ENCODE measurements at regions not wholly inside any gene's neighbourhood (a gene's known extent, or its start where the extent isn't known, plus 50 kb on each side); places are given as distances from the start of the nearest gene placed in this dataset.

GRCh38 chr21:40952551-40953323, 105.8 kb upstream of the DSCAM start:
- no peak overlapping the region for H2AFZ ChIP-seq (ENCODE audit: low read length)
- H3K9me2 ChIP-seq (replicated peaks; ENCODE audit: insufficient read depth, low read length) = no peaks in the 10 kb centered on the region; the same call in 1 of the 2 replicates
- no peak overlapping the region for H3K27ac ChIP-seq (ENCODE audit: low read length)
- peaks cover 5% of the 10 kb centered on the region for H3K9me3 ChIP-seq (ENCODE audit: low read length)
- H3K4me3 ChIP-seq (ENCODE audit: low read length) = no peak overlapping the region
- no peaks in the 10 kb centered on the region for H4K20me1 ChIP-seq (ENCODE audit: insufficient read depth, low read depth, low read length)
- H3K79me2 ChIP-seq (ENCODE audit: low read length) = no peaks in the 10 kb centered on the region
- no peak for DNase-seq
- no peaks in the 10 kb centered on the region for H3K4me1 ChIP-seq (ENCODE audit: low read length)
- H3K36me3 ChIP-seq (ENCODE audit: insufficient read depth, low read length) = no peaks in the 10 kb centered on the region
- H3K9ac ChIP-seq (ENCODE audit: low read length) = no peak overlapping the region
- H3K4me2 ChIP-seq (ENCODE audit: low read depth, low read length, poor library complexity, severe bottlenecking) = no peak overlapping the region
- no peaks in the 10 kb centered on the region for H3K27me3 ChIP-seq (ENCODE audit: low read length)

GRCh38 chr21:40964691-40965090, 117.7 kb upstream of the DSCAM start:
- no peak overlapping the region for H2AFZ ChIP-seq (ENCODE audit: low read length)
- H3K27me3 ChIP-seq (ENCODE audit: low read length) = no peaks in the 10 kb centered on the region
- H3K4me3 ChIP-seq (ENCODE audit: low read length) = no peak overlapping the region
- DNase-seq = no peak
- H3K9ac ChIP-seq (ENCODE audit: low read length) = no peak overlapping the region
- peaks cover 7% of the 10 kb centered on the region for H3K9me3 ChIP-seq (ENCODE audit: low read length)
- no peaks in the 10 kb centered on the region for H3K36me3 ChIP-seq (ENCODE audit: insufficient read depth, low read length)
- no peaks in the 10 kb centered on the region for H3K4me1 ChIP-seq (ENCODE audit: low read length)
- no peak overlapping the region for H3K27ac ChIP-seq (ENCODE audit: low read length)
- no peak overlapping the region for H3K4me2 ChIP-seq (ENCODE audit: low read depth, low read length, poor library complexity, severe bottlenecking)
- no peaks in the 10 kb centered on the region for H4K20me1 ChIP-seq (ENCODE audit: insufficient read depth, low read depth, low read length)
- H3K79me2 ChIP-seq (ENCODE audit: low read length) = no peaks in the 10 kb centered on the region
- H3K9me2 ChIP-seq (replicated peaks; ENCODE audit: insufficient read depth, low read length) = no peaks in the 10 kb centered on the region

GRCh38 chr21:40967771-40968170, 120.8 kb upstream of the DSCAM start:
- no peaks in the 10 kb centered on the region for H3K36me3 ChIP-seq (ENCODE audit: insufficient read depth, low read length)
- no peaks in the 10 kb centered on the region for H3K9me2 ChIP-seq (replicated peaks; ENCODE audit: insufficient read depth, low read length)
- no peak overlapping the region for H3K27ac ChIP-seq (ENCODE audit: low read length)
- H3K9ac ChIP-seq (ENCODE audit: low read length) = no peak overlapping the region
- no peaks in the 10 kb centered on the region for H3K79me2 ChIP-seq (ENCODE audit: low read length)
- no peaks in the 10 kb centered on the region for H4K20me1 ChIP-seq (ENCODE audit: insufficient read depth, low read depth, low read length)
- H3K4me2 ChIP-seq (ENCODE audit: low read depth, low read length, poor library complexity, severe bottlenecking) = no peak overlapping the region
- H3K4me1 ChIP-seq (ENCODE audit: low read length) = no peaks in the 10 kb centered on the region
- H3K4me3 ChIP-seq (ENCODE audit: low read length) = no peak overlapping the region
- H2AFZ ChIP-seq (ENCODE audit: low read length) = no peak overlapping the region
- no peak for DNase-seq
- peaks cover 15% of the 10 kb centered on the region for H3K9me3 ChIP-seq (ENCODE audit: low read length)
- H3K27me3 ChIP-seq (ENCODE audit: low read length) = no peaks in the 10 kb centered on the region

- no peaks in the 10 kb centered on the region for H3K4me1 ChIP-seq (ENCODE audit: low read length)
- peaks cover 27% of the 10 kb centered on the region for H3K9me3 ChIP-seq (ENCODE audit: low read length)
- H3K9ac ChIP-seq (ENCODE audit: low read length) = no peak overlapping the region
- H2AFZ ChIP-seq (ENCODE audit: low read length) = no peak overlapping the region
- H3K4me3 ChIP-seq (ENCODE audit: low read length) = no peak overlapping the region
- no peak overlapping the region for H3K4me2 ChIP-seq (ENCODE audit: low read depth, low read length, poor library complexity, severe bottlenecking)
- H3K79me2 ChIP-seq (ENCODE audit: low read length) = no peaks in the 10 kb centered on the region
- no peak overlapping the region for H3K27ac ChIP-seq (ENCODE audit: low read length)
- H3K9me2 ChIP-seq (replicated peaks; ENCODE audit: insufficient read depth, low read length) = no peaks in the 10 kb centered on the region
- no peaks in the 10 kb centered on the region for H4K20me1 ChIP-seq (ENCODE audit: insufficient read depth, low read depth, low read length)
- H3K27me3 ChIP-seq (ENCODE audit: low read length) = no peaks in the 10 kb centered on the region
- no peaks in the 10 kb centered on the region for H3K36me3 ChIP-seq (ENCODE audit: insufficient read depth, low read length)
- no peak for DNase-seq
Observed at GRCh38 chr21:40972151-40972550, 125.2 kb upstream of the DSCAM start.

- H3K36me3 ChIP-seq (ENCODE audit: insufficient read depth, low read length) = no peaks in the 10 kb centered on the region
- H3K79me2 ChIP-seq (ENCODE audit: low read length) = no peaks in the 10 kb centered on the region
- H3K9ac ChIP-seq (ENCODE audit: low read length) = no peak overlapping the region
- no peaks in the 10 kb centered on the region for H3K9me2 ChIP-seq (replicated peaks; ENCODE audit: insufficient read depth, low read length)
- H3K4me2 ChIP-seq (ENCODE audit: low read depth, low read length, poor library complexity, severe bottlenecking) = no peak overlapping the region
- H3K27me3 ChIP-seq (ENCODE audit: low read length) = no peaks in the 10 kb centered on the region
- DNase-seq = no peak
- no peak overlapping the region for H3K4me3 ChIP-seq (ENCODE audit: low read length)
- H3K4me1 ChIP-seq (ENCODE audit: low read length) = no peaks in the 10 kb centered on the region
- H3K9me3 ChIP-seq (ENCODE audit: low read length) = peaks cover 53% of the 10 kb centered on the region
- H3K27ac ChIP-seq (ENCODE audit: low read length) = no peak overlapping the region
- H4K20me1 ChIP-seq (ENCODE audit: insufficient read depth, low read depth, low read length) = no peaks in the 10 kb centered on the region
- H2AFZ ChIP-seq (ENCODE audit: low read length) = no peak overlapping the region
Observed at GRCh38 chr21:40976198-40977109, 129.5 kb upstream of the DSCAM start.

- no peak overlapping the region for H2AFZ ChIP-seq (ENCODE audit: low read length)
- no peak overlapping the region for H3K4me2 ChIP-seq (ENCODE audit: low read depth, low read length, poor library complexity, severe bottlenecking)
- H3K9me3 ChIP-seq (ENCODE audit: low read length) = peaks cover 21% of the 10 kb centered on the region
- no peaks in the 10 kb centered on the region for H4K20me1 ChIP-seq (ENCODE audit: insufficient read depth, low read depth, low read length)
- no peak for DNase-seq
- no peaks in the 10 kb centered on the region for H3K79me2 ChIP-seq (ENCODE audit: low read length)
- H3K4me3 ChIP-seq (ENCODE audit: low read length) = no peak overlapping the region
- H3K36me3 ChIP-seq (ENCODE audit: insufficient read depth, low read length) = no peaks in the 10 kb centered on the region
- H3K27ac ChIP-seq (ENCODE audit: low read length) = no peak overlapping the region
- H3K27me3 ChIP-seq (ENCODE audit: low read length) = no peaks in the 10 kb centered on the region
- H3K9me2 ChIP-seq (replicated peaks; ENCODE audit: insufficient read depth, low read length) = no peaks in the 10 kb centered on the region
- no peaks in the 10 kb centered on the region for H3K4me1 ChIP-seq (ENCODE audit: low read length)
- H3K9ac ChIP-seq (ENCODE audit: low read length) = no peak overlapping the region
Observed at GRCh38 chr21:40985370-40985769, 138.4 kb upstream of the DSCAM start.

GRCh38 chr21:40990366-40990765, 143.4 kb upstream of the DSCAM start:
- no peaks in the 10 kb centered on the region for H3K36me3 ChIP-seq (ENCODE audit: insufficient read depth, low read length)

GRCh38 chr21:40997831-40998230, 150.9 kb upstream of the DSCAM start:
- H3K9me2 ChIP-seq (replicated peaks; ENCODE audit: insufficient read depth, low read length) = no peaks in the 10 kb centered on the region
- no peak overlapping the region for H3K27ac ChIP-seq (ENCODE audit: low read length)
- no peak overlapping the region for H2AFZ ChIP-seq (ENCODE audit: low read length)
- peaks cover 26% of the 10 kb centered on the region for H3K9me3 ChIP-seq (ENCODE audit: low read length)
- no peak for DNase-seq
- no peaks in the 10 kb centered on the region for H3K36me3 ChIP-seq (ENCODE audit: insufficient read depth, low read length)
- no peak overlapping the region for H3K4me3 ChIP-seq (ENCODE audit: low read length)
- no peaks in the 10 kb centered on the region for H3K79me2 ChIP-seq (ENCODE audit: low read length)
- H4K20me1 ChIP-seq (ENCODE audit: insufficient read depth, low read depth, low read length) = no peaks in the 10 kb centered on the region
- H3K9ac ChIP-seq (ENCODE audit: low read length) = no peak overlapping the region
- H3K4me1 ChIP-seq (ENCODE audit: low read length) = no peaks in the 10 kb centered on the region
- no peaks in the 10 kb centered on the region for H3K27me3 ChIP-seq (ENCODE audit: low read length)
- no peak overlapping the region for H3K4me2 ChIP-seq (ENCODE audit: low read depth, low read length, poor library complexity, severe bottlenecking)

More at GRCh38 chr21:40990366-40990765, 143.4 kb upstream of the DSCAM start:
- H3K27ac ChIP-seq (ENCODE audit: low read length) = no peak overlapping the region
- no peak overlapping the region for H3K4me3 ChIP-seq (ENCODE audit: low read length)
- no peak overlapping the region for H2AFZ ChIP-seq (ENCODE audit: low read length)
- H3K27me3 ChIP-seq (ENCODE audit: low read length) = no peaks in the 10 kb centered on the region
- H4K20me1 ChIP-seq (ENCODE audit: insufficient read depth, low read depth, low read length) = no peaks in the 10 kb centered on the region
- no peak overlapping the region for H3K9ac ChIP-seq (ENCODE audit: low read length)
- H3K9me3 ChIP-seq (ENCODE audit: low read length) = peaks cover 16% of the 10 kb centered on the region
- H3K4me1 ChIP-seq (ENCODE audit: low read length) = no peaks in the 10 kb centered on the region
- H3K4me2 ChIP-seq (ENCODE audit: low read depth, low read length, poor library complexity, severe bottlenecking) = no peak overlapping the region
- H3K79me2 ChIP-seq (ENCODE audit: low read length) = no peaks in the 10 kb centered on the region
- H3K9me2 ChIP-seq (replicated peaks; ENCODE audit: insufficient read depth, low read length) = no peaks in the 10 kb centered on the region
- no peak for DNase-seq
